Stimulated activated CD4-positive, alpha-beta T cell treated with anti-CD3 and anti-CD28 coated beads, TNF-alpha, amount 100 ng/mL, for 1 hour (primary cell): ENCODE measurements at regions not wholly inside any gene's neighbourhood (a gene's known extent, or its start where the extent isn't known, plus 50 kb on each side); places are given as distances from the start of the nearest gene placed in this dataset.

ENCODE experiments used
- DNase-seq, 3 donors: peaks; one replicate each; pipeline ENCODE4 v3.0.0-alpha.2; 2020; ENCODE audit warnings: low read depth in 3 of 3, low spot score in 1 of 3

DNA sequence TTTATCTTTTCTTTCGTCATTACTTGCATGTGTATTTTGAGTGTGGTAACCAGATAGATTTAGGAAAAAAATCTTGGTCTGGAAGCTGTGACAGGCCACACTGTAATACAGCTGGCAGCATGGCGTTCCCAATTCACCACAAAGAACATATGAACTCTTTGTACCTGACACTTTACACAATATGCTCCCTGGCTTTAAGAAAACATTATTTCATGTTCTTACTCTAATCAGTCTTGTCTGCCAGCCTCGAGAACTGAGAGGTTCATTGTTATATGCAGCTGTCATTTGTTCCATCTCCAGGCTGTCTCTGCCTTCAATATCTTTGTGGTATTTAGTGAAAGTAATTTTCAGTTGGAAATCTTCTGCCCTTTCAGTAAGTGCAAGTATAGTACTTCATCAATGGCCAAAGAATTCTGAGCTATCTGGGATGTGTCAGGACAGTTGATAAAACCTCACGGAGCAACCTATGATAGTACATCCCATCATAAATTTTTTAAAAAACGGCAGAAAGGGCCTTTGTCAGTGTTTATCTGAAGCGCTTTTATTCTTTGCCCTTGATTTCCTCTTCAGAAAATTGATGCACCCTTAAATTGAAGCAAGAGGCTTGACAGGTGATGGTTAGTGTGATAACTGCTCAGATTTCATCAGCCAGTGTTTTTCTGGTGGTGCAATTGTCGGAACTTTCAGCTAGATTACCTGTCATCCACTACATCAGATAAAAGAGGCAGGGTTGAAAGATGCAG lies 146.3 kb upstream of the SP8 start:
- no peak for DNase-seq

GRCh38 chr7:20945451-20945850 lies 158.8 kb upstream of the SP8 start:
- no peak for DNase-seq

DNA sequence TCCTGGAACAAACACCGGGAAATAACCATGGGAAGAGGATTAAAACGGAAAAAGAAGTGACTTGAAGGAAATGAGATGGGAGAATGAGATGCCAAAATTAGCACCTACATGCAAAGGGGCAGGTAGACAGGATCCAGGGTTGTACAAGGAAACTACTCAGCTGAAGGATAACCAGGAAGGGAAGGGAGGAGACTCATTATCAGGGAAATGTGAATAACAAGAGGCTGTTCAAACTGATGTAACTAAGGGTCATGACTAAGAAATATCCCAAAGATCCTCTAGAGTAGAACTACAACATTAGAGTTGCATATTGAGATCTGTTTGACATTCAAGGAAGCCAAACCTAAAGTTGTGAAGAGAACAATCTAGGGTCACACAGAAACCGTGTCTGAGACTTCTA lies 166.2 kb upstream of the SP8 start:
- DNase-seq = no peak

GRCh38 chr7:20954711-20955619 lies 168.3 kb upstream of the SP8 start:
- no peak for DNase-seq

- DNase-seq = no peak
Measured at GRCh38 chr7:20958572-20958971, 171.9 kb upstream of the SP8 start.

DNA sequence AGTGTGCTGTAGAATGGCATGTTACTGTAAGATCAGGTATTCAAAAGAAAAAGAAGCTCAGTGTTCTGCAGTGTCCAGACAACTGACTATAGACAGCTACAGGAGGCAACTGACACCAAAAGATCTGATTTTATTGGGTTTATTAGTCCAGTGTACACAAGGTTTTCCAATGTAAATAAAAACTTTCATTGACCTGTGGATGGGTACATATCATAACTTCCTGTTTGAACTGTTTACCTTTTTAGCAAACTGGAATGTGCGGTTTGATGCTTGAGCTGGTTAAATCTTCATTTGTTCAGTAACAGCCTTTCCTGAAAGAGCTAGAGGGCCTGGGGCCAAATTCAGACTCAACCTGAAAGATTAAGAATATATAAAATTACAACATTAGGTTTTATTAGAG lies 172.6 kb upstream of the SP8 start:
- no peak for DNase-seq

- no peak for DNase-seq
Measured at GRCh38 chr7:20963556-20964280, 177.0 kb upstream of the SP8 start.

DNA sequence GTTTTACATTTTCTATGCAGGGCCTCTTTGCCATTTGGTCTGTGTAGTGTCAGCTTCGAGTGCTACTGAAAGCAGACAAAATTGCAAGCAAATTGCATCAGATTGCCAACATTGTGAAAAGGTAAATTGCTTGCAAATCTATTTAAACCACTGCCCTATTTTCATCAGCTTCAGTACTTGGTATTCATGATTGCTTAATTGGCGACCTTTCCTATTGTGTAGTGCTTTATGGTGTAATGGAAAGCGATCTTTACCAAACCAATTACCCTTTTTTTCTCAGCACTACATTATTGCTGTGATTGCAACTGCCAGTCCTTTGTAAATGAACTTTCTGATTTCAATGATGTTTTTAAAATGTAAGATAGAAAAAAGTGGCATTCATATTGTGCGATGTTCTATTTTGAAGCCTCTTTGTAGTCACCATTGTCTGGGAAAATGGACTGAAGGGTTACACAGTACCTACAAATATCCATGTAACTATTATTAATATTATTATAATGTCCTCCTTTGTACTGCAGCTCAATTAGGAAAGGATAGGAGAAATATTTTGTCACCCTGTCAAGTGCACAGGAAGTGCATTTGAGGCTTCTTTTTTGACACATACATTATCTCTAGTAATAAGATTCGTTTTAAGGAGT lies 177.7 kb upstream of the SP8 start:
- no peak for DNase-seq

DNA sequence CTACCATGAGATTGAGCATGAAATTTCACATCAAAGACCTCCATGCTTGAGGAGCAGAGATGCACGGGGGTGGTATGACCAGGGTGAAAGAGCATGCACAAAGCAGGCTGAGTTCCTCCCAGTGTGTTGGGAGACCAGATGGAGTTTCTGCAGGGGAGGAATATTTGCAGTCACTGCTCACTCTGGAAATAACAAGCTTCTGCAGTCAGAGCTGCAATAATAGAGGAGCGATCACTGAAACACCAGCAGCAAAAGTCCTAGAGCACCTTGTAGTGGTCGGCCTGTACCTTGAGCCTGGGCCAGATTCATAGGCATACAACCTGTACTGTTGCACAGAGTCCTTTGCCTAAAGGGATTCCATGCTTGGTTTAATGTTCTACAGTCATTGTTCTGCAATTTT lies 184.5 kb upstream of the SP8 start:
- no peak for DNase-seq

DNA sequence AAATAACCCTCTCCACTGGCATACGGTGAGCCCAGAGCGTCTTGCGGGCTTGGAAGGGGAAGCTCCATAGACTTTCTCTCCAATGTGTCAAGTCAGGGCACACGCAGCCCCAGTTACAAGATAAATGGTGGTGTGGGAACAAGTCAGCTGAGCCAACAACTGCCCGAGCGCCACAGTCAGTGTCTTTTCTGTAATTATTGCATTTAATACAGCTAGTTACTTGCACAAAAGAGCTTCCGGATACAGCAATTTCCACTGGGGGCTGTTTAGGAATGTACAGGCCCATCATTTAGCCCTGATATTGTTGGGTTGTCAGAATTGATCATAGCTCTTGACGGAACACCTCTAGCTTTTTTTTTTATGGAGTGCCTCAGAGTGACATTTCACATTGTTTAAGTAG lies 193.5 kb upstream of the SP8 start:
- DNase-seq = no peak

DNA sequence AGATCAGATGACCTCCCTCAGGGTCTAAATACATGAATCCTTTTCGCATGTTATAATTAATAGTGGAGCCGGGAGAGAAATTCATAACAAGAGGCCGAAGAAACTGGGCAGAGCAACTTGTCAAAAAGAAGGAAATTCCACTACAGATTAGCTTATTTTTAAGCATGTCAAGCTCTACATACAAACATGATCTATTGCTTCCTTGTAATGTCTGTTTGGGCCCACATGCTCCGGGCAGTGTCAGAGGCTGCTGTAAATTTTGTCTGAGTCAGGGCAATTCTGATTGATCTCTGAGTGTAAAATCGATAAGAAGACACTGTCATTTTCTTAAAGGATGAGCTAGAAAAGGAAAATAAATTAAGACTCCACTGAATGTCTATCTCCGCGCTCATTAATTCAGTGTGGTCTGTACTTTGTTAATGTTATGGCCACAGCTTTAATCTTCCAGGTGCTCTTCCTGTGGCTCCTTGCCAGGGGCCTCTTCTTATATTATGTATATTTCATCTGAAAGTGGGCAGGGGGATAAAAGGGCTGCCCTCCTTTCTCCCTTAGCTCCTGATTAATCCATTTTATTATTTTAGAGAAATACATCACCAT lies 194.1 kb upstream of the SP8 start:
- DNase-seq = no peak

DNA sequence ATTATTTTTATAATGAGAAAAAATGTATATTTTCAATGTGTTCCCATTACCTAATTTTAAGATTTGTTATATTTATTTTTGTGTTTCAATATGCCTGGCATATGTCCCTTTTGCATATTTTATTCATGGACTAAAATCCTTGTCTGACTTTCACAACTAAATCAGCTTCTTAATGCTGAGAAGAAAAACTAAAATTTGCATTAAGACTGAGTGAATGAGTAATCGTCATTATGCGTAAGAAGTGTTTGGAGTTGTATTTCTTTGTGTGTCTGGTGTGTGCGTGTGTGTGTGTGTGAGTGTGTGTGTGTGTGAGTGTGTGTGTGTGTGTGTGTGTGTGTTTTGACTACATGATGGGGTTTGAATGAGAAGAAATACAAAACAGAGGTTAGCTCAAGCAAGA lies 201.7 kb upstream of the SP8 start:
- DNase-seq = no peak

DNA sequence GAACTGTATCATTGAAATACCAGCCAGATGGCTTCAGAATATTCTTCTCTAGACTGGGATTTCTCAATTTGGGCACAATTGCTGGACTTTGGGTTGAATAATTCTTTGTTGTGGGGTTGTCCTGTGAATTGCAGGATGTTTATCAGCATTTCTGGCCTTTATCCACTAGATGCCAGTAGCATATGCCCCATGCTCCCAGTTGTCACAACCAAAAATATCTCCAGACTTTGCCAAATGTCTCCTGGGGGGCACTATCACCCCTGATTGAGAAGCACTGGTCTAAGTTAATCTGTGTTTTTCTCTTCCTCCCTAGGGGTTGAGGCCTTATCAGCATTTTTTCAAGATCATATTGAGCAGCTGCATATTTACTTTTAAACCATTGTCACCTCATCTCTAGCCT lies 204.9 kb upstream of the SP8 start:
- no peak for DNase-seq

DNA sequence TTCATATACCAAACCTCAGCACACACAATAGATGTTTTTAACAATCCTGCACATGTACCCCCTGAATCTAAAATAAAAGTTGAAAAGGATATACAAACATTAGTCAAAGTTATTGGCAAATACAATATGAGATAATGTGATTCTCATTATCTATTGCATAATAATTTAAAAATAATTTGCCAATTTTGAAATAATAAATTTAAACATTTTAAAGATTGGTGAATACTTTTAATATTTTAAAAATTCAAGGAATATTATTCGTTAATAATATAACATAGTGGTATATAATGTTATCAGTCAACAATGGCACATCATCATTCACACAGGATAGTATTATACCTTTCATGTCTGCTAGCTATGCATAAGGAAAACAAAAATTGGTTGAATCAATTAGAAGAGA lies 207.0 kb upstream of the SP8 start:
- no peak for DNase-seq

GRCh38 chr7:20998309-20998708 lies 211.6 kb upstream of the SP8 start:
- no peak for DNase-seq

DNA sequence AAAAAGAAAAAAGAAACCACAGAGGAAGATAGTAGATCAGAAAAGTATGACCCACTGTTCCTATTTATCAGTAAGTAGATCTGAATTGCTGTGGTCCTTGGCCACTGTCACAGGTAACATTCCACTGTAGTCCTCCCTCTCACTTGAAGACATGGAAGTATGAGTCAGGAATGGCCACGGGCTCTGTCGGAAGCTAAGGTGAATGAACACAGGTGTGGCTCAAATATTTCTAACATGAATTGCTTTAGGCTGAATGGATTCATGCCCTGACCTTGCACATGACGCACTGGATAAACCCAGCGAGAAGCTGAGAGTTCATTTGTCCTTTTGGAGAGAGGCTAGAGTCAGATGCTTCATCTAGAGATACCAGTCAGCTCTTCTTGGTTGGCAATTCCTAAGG lies 224.5 kb upstream of the SP8 start:
- DNase-seq = no peak

GRCh38 chr7:21013765-21014539 lies 227.3 kb upstream of the SP8 start:
- no peak for DNase-seq

DNA sequence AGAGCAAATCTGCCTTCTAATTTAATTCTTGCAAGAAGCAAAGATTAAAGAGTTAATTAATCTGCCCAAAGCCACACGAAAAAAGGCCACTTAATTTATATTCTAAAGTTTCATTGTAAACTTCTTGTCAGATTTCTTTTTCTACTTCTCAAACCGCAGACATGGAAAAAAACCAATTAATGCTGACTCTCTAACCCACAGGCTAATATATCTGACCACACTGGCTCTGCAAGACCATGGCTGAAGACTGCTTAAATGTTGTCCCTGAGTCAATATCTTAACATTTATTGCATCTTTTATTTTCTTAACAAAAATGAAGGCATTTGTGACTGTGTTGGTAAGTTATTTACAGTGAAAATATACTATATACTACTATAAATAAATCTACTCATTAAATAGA lies 234.0 kb upstream of the SP8 start:
- DNase-seq = no peak

- DNase-seq = no peak
Measured at GRCh38 chr7:21023841-21024484, 237.3 kb upstream of the SP8 start.

DNA sequence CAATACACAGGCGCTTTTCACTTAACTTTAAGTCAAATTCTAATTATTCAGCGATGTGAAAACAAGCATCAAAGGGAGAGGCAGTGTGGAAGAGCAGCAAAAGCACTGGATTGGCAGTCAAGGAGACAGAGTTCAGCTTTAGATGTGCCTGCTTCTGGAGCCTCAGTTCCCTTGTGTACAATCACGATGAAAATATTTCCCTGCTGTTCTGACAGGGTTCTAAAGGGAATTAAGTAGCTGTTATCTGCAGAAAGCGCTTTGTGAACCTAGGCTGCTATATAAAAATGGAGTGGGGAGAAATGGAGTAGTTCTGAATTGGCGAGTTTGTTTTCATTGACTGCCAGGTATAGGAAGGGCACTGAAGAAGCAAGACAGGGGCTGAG lies 237.8 kb upstream of the SP8 start:
- DNase-seq = no peak
